Mesendoderm (in vitro differentiated cells): ENCODE measurements at regions not wholly inside any gene's neighbourhood (a gene's known extent, or its start where the extent isn't known, plus 50 kb on each side); places are given as distances from the start of the nearest gene placed in this dataset.

Source experiments
- DNase-seq: peaks from one replicate; pipeline ENCODE4 v3.0.0; 2013
- H2AK5ac ChIP-seq: 2 replicates; pipeline ENCODE4 v1.6.1; 2013; ENCODE audit warnings: low read length, inconsistent platforms
- H2BK120ac ChIP-seq: 2 replicates; pipeline ENCODE4 v1.6.1; 2013; ENCODE audit warnings: low read depth, mild to moderate bottlenecking, low read length, moderate library complexity, mixed read lengths
- H2BK15ac ChIP-seq: replicated peaks from 2 replicates; pipeline ENCODE4 v1.6.1; 2013; ENCODE audit warnings: low read depth, mild to moderate bottlenecking, moderate library complexity
- H2BK5ac ChIP-seq: 2 replicates; pipeline ENCODE4 v1.6.1; 2013; ENCODE audit warnings: low read length, inconsistent platforms
- H3K18ac ChIP-seq: 2 replicates; pipeline ENCODE4 v1.6.1; 2013; ENCODE audit warnings: mild to moderate bottlenecking, low read length, mixed read lengths
- H3K23ac ChIP-seq: one replicate; pipeline ENCODE4 v1.6.1; 2013; ENCODE audit warnings: low read length
- H3K27ac ChIP-seq: 2 replicates; pipeline ENCODE4 v1.5.1; 2013; ENCODE audit warnings: low read depth, mild to moderate bottlenecking, inconsistent platforms, low read length, moderate library complexity
- H3K27me3 ChIP-seq: 2 replicates; pipeline ENCODE4 v1.6.1; 2013; ENCODE audit warnings: low read length, control low read depth, mild to moderate bottlenecking, inconsistent platforms; ENCODE audit not compliant: insufficient read depth, poor library complexity
- H3K36me3 ChIP-seq: 2 replicates; pipeline ENCODE4 v1.6.1; 2013; ENCODE audit warnings: low read length, inconsistent platforms; ENCODE audit not compliant: control insufficient read depth, insufficient read depth
- H3K4ac ChIP-seq: one replicate; pipeline ENCODE4 v1.6.1; 2013; ENCODE audit warnings: low read depth, mild to moderate bottlenecking, low read length, moderate library complexity
- H3K4me1 ChIP-seq: 2 replicates; pipeline ENCODE4 v1.6.1; 2013; ENCODE audit warnings: low read depth, low read length, inconsistent platforms; ENCODE audit not compliant: control insufficient read depth
- H3K4me2 ChIP-seq: 2 replicates; pipeline ENCODE4 v1.6.1; 2013; ENCODE audit warnings: low read length
- H3K4me3 ChIP-seq: 2 replicates; pipeline ENCODE4 v1.5.1; 2013; ENCODE audit warnings: mild to moderate bottlenecking, low read length
- H3K56ac ChIP-seq: one replicate; pipeline ENCODE4 v1.6.1; 2013; ENCODE audit warnings: low read length
- H3K79me1 ChIP-seq: 2 replicates; pipeline ENCODE4 v1.6.1; 2013; ENCODE audit warnings: low read length, inconsistent platforms
- H3K79me2 ChIP-seq: 2 replicates; pipeline ENCODE4 v1.6.1; 2013; ENCODE audit warnings: mild to moderate bottlenecking, low read length; ENCODE audit not compliant: control insufficient read depth, insufficient read depth
- H3K9ac ChIP-seq: 2 replicates; pipeline ENCODE4 v1.6.1; 2013; ENCODE audit warnings: low read length, inconsistent platforms
- H4K5ac ChIP-seq: one replicate; pipeline ENCODE4 v1.6.1; 2013; ENCODE audit warnings: low read length
- H4K8ac ChIP-seq: one replicate; pipeline ENCODE4 v1.6.1; 2013; ENCODE audit warnings: low read depth, mild to moderate bottlenecking, control low read depth, low read length, moderate library complexity
- WGBS: extraction: QIAGEN DNeasy Blood & Tissue Kit; methylation state at CpG from one replicate; pipeline ENCODE4 v1.1.7; 2013; ENCODE audit warnings: low lambda C conversion rate, missing lambda C conversion rate; ENCODE audit not compliant: insufficient coverage; ENCODE audit errors: extremely low coverage; 5-methylcytosine and 5-hydroxymethylcytosine counted together

- no peak overlapping the region for H4K8ac ChIP-seq
- no peak overlapping the region for H2BK15ac ChIP-seq
- H2BK120ac ChIP-seq = no peak overlapping the region
- no peak overlapping the region for H3K4me2 ChIP-seq
- H3K4ac ChIP-seq = no peak overlapping the region
- H3K27ac ChIP-seq = no peak overlapping the region
- no peaks in the 10 kb centered on the region for H3K79me1 ChIP-seq
- no peaks in the 10 kb centered on the region for H3K4me1 ChIP-seq
- H3K23ac ChIP-seq = no peak overlapping the region
- no peak overlapping the region for H3K18ac ChIP-seq
- no peaks in the 10 kb centered on the region for H3K27me3 ChIP-seq
- no peaks in the 10 kb centered on the region for H3K79me2 ChIP-seq
- H2BK5ac ChIP-seq = no peak overlapping the region
- no peak overlapping the region for H3K56ac ChIP-seq
- DNase-seq = no peak
- no peak overlapping the region for H3K4me3 ChIP-seq
- H4K5ac ChIP-seq = no peak overlapping the region
- H3K9ac ChIP-seq = no peak overlapping the region
- H3K36me3 ChIP-seq = no peaks in the 10 kb centered on the region
- H2AK5ac ChIP-seq = no peak overlapping the region
- no CpG with 5 or more reads among the region's 1 CpG for WGBS
Measured at GRCh38 chr3:5560199-5560598, 372.7 kb downstream of the EDEM1 start.

GRCh38 chr3:5563537-5564277 lies 376.2 kb downstream of the EDEM1 start:
- H3K4me3 ChIP-seq = no peak overlapping the region
- H4K5ac ChIP-seq = no peak overlapping the region
- no peak overlapping the region for H3K27ac ChIP-seq
- H3K4ac ChIP-seq = no peak overlapping the region
- H4K8ac ChIP-seq = no peak overlapping the region
- no peaks in the 10 kb centered on the region for H3K79me1 ChIP-seq
- no peak overlapping the region for H3K56ac ChIP-seq
- DNase-seq = no peak
- H2BK15ac ChIP-seq = no peak overlapping the region
- H3K36me3 ChIP-seq = no peaks in the 10 kb centered on the region
- H3K27me3 ChIP-seq = no peaks in the 10 kb centered on the region
- no peak overlapping the region for H2BK5ac ChIP-seq
- H3K4me2 ChIP-seq = no peak overlapping the region
- H2BK120ac ChIP-seq = no peak overlapping the region
- H3K9ac ChIP-seq = no peak overlapping the region
- H3K23ac ChIP-seq = no peak overlapping the region
- no peaks in the 10 kb centered on the region for H3K4me1 ChIP-seq
- no peak overlapping the region for H3K18ac ChIP-seq
- no peaks in the 10 kb centered on the region for H3K79me2 ChIP-seq
- WGBS = no CpG with 5 or more reads among the region's 7 CpGs
- H2AK5ac ChIP-seq = no peak overlapping the region

GRCh38 chr3:5564278-5564666 lies 376.8 kb downstream of the EDEM1 start:
- Histone ChIP-seq H3K4ac (no peak overlapping the region), H4K5ac (no peak overlapping the region), H2BK5ac (no peak overlapping the region), H3K27ac (no peak overlapping the region), H3K9ac (no peak overlapping the region), H3K27me3 (no peaks in the 10 kb centered on the region), H3K18ac (no peak overlapping the region), H2BK15ac (no peak overlapping the region), H3K79me2 (no peaks in the 10 kb centered on the region), H3K36me3 (no peaks in the 10 kb centered on the region), H3K23ac (no peak overlapping the region), H2BK120ac (no peak overlapping the region), H3K4me3 (no peak overlapping the region), H2AK5ac (no peak overlapping the region), H3K79me1 (no peaks in the 10 kb centered on the region), H3K4me1 (no peaks in the 10 kb centered on the region), H3K4me2 (no peak overlapping the region), H4K8ac (no peak overlapping the region), H3K56ac (no peak overlapping the region)
- DNase-seq = no peak
- WGBS = no CpG with 5 or more reads among the region's 2 CpGs

DNA sequence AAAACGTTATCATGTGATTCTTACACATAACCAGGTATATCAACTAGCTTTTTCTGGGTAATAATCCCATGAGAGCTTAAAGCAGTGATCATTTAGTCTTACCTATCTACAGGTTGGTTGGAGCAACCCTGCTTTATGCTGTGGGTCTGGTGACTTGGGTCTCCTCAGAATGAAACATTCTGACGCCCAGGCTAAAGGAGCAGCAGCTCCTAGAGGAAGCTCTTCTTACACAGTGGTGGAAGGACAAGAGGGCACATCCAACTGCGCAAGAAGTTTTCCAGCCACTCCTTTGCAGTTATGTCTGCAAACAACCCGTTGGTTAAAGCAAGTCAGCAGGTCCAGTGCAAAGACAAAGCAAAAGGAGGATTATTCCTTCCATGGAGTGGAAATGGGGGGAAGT lies 377.5 kb downstream of the EDEM1 start:
- Histone ChIP-seq H2BK5ac (no peak overlapping the region), H3K4me1 (no peaks in the 10 kb centered on the region), H4K5ac (no peak overlapping the region), H3K4ac (no peak overlapping the region), H4K8ac (no peak overlapping the region), H3K4me3 (no peak overlapping the region), H3K27me3 (no peaks in the 10 kb centered on the region), H3K79me2 (no peaks in the 10 kb centered on the region), H2BK120ac (no peak overlapping the region), H3K79me1 (no peaks in the 10 kb centered on the region), H2BK15ac (no peak overlapping the region), H3K9ac (no peak overlapping the region), H3K18ac (no peak overlapping the region), H3K36me3 (no peaks in the 10 kb centered on the region), H2AK5ac (no peak overlapping the region), H3K56ac (no peak overlapping the region), H3K4me2 (no peak overlapping the region), H3K27ac (no peak overlapping the region), H3K23ac (no peak overlapping the region)
- WGBS = no CpG with 5 or more reads among the region's 4 CpGs
- DNase-seq = peak; percentile 31

GRCh38 chr3:5567113-5567512 lies 379.6 kb downstream of the EDEM1 start:
- H3K56ac ChIP-seq = no peak overlapping the region
- no peak overlapping the region for H3K4ac ChIP-seq
- H4K8ac ChIP-seq = no peak overlapping the region
- H3K79me1 ChIP-seq = no peaks in the 10 kb centered on the region
- H2AK5ac ChIP-seq = no peak overlapping the region
- no peaks in the 10 kb centered on the region for H3K36me3 ChIP-seq
- no peak overlapping the region for H2BK5ac ChIP-seq
- H2BK120ac ChIP-seq = no peak overlapping the region
- H3K4me2 ChIP-seq = no peak overlapping the region
- no peak for DNase-seq
- H4K5ac ChIP-seq = no peak overlapping the region
- WGBS = no CpG with 5 or more reads among the region's 2 CpGs
- H3K27me3 ChIP-seq = no peaks in the 10 kb centered on the region
- no peak overlapping the region for H3K27ac ChIP-seq
- no peak overlapping the region for H3K23ac ChIP-seq
- H3K9ac ChIP-seq = no peak overlapping the region
- no peak overlapping the region for H3K18ac ChIP-seq
- no peak overlapping the region for H2BK15ac ChIP-seq
- H3K4me3 ChIP-seq = no peak overlapping the region
- no peaks in the 10 kb centered on the region for H3K79me2 ChIP-seq
- H3K4me1 ChIP-seq = no peaks in the 10 kb centered on the region

DNA sequence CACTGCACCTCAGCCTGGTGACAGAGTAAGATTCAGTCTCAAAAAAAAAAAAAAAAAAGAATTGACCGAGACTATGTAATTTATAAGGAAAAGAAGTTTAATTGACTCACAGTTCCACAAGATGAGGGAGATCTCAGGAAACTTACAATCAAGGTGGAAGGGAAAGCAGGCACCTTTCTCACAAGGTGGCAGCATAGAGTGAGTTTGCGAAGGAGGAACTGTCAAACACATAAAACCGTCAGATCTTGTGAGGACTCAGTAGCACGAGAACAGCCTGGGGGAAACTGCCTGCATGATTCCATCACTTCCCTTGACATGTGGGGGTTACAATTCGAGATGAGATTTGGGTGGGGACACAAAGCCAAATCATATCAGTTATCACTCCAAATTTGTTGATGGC lies 380.9 kb downstream of the EDEM1 start:
- Histone ChIP-seq H4K8ac (no peak overlapping the region), H2BK5ac (no peak overlapping the region), H3K4ac (no peak overlapping the region), H3K27ac (no peak overlapping the region), H3K79me2 (no peaks in the 10 kb centered on the region), H3K79me1 (no peaks in the 10 kb centered on the region), H2BK15ac (no peak overlapping the region), H3K4me3 (no peak overlapping the region), H3K18ac (no peak overlapping the region), H2AK5ac (no peak overlapping the region), H2BK120ac (no peak overlapping the region), H3K4me2 (no peak overlapping the region), H3K4me1 (no peaks in the 10 kb centered on the region), H3K9ac (no peak overlapping the region), H4K5ac (no peak overlapping the region), H3K23ac (no peak overlapping the region), H3K27me3 (no peaks in the 10 kb centered on the region), H3K56ac (no peak overlapping the region), H3K36me3 (no peaks in the 10 kb centered on the region)
- no CpG with 5 or more reads among the region's 5 CpGs for WGBS
- peak; percentile 72 for DNase-seq
